CD1c-positive myeloid dendritic cell (primary cell): ENCODE measurements at regions not wholly inside any gene's neighbourhood (a gene's known extent, or its start where the extent isn't known, plus 50 kb on each side); places are given as distances from the start of the nearest gene placed in this dataset.
"Not testable (repeated sequence)": the region's sequence is repeated elsewhere in the genome, so short reads cannot be mapped to it uniquely, and the experiment has no call there.

Experiments
- DNase-seq: peaks from one replicate; pipeline ENCODE4 v3.0.0-alpha.2; 2016; ENCODE audit errors: extremely low spot score

DNA sequence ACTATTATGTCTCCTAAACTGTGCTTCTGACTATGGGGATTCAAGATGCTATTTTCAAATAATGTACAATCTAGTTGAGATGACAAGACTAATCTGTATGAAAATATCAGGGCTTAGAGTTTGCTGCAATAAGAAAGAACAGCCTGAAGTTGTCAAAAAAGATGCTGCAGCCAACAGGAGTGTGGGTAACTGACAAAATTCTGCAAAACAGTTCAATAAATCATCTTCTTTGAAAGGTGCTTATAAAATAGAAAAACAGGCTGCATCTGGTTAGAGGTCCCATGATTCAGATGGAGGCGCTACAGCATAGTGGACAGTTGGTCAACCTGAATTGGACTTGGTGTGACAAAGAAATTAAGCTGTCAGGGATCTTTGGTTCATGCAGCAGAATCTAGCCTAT lies 511.0 kb downstream of the XPNPEP1 start:
- DNase-seq: no peak

DNA sequence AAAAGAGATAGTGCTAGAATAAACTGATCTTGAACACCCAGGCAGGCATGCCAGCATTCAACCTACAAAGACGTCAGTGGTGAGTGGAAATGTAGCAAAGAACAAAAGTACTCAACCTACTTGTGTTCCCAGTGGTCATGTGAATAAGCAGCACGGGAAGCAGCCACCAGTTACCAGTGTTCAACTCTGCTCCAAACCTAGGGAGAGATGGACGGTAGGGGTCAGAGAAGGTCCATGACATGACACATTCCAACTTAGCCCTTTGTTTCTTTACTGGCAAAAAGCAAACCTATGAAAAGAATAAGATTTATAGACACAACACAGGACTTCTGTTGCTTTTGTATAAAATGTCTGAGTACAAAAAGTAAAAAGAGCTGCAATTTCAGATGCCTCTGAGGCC lies 511.4 kb downstream of the XPNPEP1 start:
- no peak for DNase-seq

DNA sequence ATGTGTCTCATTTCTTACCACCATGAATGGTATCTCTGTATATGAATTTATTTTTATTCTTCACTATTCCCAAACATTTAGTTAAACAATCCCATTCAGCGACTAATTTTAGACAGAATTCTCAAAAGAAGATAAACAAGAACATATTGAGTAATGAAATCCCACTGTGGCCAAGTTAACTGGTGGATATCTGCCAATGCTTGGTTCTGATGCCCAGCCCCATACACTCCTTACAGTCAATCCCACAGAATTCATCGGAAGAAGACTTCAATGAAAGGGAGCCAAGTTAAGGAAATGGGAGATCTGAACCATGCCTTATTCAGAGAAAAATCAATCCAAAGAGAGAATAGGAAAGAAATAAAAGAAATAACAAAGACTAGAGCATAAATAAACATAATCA lies 518.0 kb downstream of the XPNPEP1 start:
- no peak for DNase-seq

DNA sequence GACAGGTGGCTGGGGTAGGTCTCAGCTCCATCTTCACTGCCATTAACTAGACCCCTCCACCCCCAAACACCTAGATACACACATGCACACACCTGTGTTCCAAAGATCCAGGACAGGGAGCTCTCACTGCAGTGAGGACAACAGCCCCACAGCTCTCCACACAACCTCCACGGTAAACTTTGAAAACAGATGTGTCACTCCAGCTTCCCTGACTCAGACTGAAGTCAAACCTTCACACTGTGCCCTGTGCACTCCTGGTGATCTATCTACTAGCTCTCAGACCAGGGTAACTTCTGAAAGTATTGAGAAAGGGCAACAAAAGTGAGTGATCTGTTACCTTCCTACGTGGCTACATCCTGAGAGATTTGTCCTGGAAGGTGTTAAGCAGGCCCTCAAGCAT lies 519.8 kb downstream of the XPNPEP1 start:
- DNase-seq: no peak

DNA sequence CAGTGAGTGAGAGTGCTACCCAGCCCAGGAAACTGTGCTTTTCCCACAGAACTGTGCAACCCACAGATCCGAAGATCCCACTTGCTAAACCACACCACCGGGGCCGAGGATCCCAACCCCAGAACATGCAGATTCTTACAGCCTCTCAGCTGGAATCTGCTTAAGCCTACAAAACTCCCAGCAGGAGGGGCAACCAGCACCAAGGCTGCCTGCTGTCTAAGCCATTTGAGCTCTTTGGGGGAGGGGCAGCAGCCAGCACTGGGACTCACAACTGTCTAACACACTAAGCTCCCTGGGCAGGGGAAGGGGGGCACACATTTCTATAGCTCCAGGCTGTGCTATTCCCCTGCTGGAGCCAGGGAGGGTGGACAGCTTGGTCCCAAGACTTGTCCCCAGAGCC lies 529.9 kb downstream of the XPNPEP1 start:
- no peak for DNase-seq

DNA sequence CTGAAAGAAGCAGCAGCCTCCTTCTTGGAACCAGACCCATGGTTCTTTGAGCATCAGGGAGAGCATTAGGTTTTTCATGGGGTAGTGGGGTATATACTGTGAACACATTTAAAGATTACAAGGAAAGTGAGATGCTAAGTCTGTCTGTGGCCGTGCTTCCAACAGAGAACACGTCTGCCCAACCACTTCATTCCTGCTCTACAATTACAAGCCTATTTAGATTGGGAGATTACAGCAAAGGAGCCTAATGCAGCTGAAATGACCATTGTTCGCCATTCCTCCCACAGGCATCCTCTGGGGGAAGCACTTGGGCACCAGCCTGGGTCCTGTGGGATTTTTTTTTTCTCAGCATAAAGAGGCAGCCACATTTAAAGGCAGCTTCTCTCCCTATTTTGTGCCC lies 536.4 kb downstream of the XPNPEP1 start:
- DNase-seq: no peak

DNA sequence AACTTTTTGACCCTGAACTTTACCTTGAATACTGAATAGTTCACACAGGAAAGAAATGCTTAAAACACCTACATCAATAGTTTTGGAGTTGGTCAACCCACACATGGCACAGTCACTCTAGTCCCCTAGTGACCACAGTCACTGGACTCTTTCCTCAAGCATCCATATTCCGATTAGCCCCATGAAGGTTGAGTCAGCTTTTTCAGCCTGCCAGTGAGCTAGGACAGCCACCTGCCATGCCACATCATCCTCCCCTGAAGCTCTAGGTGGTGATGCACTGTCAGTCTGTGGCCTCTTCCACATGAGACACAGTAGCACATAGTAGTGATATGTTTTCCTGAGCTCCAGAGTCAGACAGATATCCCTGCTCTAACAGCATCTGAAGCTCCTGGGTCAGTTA lies 537.2 kb downstream of the XPNPEP1 start:
- no peak for DNase-seq

DNA sequence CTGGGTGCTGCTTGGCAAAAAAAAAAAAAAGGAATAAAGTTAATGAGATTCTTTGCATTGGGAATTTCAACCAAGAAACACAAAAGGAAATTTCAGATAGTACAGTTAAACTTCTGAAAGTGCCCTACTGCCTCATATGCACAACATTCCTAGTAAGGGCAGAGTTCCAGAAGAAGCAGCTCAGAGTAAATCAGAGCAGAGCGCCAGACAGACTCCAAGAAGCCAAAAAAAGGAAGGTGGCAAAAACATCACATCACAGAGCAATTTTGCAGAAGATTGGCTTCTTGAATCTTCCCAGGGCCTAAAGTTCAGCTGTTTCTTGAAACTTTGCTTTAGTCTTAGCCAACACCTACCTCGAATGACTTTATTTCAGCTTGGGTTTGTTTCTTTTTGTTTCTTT lies 544.1 kb downstream of the XPNPEP1 start:
- DNase-seq: no peak

DNA sequence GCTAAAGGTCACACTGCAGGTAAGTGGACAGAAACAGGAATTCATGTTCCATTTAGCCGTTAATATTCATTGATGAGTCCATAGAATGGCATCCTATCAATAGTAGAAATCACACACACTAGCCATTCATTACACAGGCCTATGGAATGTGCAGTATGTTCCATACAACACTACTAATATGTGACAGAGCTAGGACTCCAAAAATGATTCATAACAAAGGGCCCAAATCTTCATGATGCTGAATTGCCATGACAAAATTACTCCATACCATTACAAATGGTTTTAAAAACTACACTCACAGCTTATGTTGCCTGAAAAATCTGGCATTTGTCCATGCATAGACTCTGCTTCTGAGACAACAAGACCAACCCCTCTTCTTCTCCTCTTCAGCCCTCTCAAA lies 549.1 kb downstream of the XPNPEP1 start:
- DNase-seq: no peak

DNA sequence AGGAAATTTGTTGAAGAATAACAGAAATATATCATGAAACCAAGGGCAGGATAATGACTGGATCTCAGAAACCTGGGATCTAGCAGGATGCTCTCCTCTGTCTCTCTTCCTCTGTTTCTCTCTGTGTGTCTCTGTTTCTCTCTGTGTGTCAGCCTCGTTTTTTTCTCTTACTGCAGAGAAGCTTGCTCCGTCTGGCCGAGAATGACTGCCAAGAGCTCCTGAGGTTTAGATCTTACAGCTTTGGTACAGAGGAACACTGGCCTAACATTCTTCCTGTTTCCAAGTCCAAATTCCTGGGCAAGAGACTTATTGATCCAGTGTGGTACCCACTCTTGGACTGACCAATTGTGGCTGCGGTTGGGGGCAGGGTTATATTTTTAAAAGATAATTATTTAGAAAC lies 564.0 kb downstream of the XPNPEP1 start:
- no peak for DNase-seq

DNA sequence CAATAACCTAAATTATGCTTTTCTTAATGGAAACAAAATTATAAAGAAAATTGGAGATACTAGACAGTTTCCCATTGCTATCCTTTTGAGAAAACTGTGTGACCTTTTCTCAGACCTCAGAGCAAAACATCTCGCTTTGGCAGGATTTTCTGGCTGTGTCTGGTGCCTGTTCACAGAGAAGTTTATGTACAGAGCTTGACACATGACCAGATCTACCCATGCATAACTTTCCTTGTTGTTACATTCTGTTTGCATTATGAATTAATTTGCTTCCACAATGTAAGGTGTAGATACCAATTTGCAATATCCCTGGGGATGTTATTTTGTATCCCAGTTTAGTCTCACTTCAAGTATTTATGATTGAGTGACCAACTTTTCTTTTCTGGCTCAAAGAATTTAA lies 565.0 kb downstream of the XPNPEP1 start:
- DNase-seq: no peak

DNA sequence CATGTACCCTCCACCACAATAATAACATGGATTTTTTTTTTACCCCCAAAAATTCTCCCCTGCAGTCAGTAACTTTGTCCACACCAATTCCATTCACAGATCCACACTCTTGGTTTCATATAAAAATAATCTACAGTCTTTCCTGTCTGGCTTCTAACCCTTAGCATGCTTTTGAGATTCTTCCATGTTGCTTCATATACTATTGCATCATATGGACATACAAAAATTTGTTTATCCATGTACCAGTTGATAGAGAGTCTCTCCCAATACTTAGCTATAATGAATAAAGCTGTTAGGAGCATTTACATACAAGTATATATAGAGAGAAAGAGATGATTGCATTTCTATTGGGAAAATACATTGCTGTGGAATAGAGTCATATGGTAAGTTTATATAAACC lies 575.0 kb downstream of the XPNPEP1 start:
- no peak for DNase-seq

DNA sequence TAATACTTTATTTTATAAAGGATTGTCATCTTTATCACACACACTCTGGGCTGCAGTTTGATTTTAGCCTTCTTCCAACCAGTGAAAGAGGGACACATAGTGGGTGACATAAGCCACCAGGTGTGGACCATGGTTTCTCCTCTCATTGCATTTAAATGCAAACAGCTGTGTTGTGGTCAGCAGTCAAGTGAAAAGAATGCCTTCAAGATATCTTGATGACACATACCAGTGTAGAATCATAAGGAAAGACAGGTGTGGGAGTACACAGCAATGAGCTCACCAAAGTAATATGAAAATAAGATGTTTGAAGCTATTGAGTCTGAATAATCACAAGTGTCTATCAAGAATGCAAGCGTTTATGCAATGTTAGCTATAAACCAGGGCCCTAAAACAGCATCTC lies 580.0 kb downstream of the XPNPEP1 start:
- DNase-seq: no peak

DNA sequence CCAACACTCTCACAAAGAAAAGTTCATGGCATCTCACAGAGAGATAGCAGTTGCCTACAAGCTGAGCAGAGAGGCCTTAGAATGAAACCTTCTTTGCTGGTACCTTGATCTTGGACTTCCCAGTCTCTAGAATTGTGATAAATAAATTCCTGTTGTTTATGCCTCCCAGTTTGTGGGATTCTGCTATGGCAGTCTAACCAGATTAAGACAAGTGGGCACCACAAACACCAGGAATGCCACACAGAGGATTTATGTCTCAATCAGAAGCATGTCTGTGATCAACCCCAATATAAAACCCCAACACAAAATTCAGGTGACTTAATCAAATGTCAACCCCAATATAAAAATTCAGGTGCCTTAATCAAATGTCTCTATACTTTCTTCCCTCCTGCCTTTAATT lies 581.3 kb downstream of the XPNPEP1 start:
- DNase-seq: no peak

DNA sequence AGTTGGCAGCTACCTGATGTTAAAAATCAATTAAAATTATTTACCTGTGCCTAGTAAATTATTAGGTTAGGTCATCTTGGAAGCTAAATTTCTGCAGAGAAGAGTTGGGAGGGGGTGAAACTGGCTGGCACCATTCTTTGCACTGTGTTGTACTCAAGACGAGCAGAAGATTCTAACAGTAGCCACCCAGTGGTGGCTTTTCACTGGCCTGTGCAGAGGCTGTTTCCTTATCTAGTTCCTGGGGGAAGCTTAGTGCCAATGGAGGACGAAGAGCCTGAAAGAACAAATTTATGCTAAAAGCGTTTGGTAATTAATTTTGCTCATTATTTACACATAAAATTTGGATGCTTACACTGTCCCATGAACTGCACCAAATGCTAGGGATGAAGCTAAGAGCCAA lies 595.3 kb downstream of the XPNPEP1 start:
- DNase-seq: no peak

DNA sequence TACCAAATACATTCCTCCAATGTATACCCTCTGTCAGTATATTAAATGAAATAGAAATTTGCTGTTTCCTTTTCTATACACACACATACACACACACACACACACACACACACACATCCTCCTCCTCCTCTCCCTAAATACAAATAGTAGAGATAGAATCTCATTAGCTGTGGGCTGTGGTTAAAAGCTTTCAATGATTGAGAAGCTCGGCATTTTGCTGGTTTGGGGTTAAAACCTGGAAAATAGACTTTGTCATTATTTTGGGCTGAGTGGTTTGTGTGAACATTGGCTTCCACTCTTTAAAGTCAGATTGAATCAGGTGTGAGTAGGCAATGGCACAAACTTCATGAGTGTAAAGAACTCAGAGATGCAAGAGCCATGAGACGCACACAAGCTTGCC lies 596.0 kb downstream of the XPNPEP1 start:
- DNase-seq: no peak

DNA sequence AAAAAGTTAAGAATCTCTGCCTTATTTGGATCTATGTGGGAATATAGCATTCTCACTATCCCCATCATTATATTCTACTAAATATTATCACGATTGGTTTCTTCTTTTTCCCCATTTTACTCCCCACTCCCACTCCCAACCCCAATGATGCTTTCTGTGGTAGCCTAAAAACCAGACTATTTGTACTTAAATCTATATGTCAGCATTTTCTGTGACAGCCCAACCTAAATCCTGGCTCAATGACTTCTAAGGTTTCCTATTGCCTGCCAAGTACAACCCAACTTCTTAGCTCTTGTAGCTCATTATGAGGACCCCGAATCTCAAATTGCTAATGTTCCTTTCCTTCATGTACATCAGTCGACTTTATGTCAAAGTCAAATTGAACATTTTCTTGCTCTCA lies 598.6 kb downstream of the XPNPEP1 start:
- DNase-seq: no peak

DNA sequence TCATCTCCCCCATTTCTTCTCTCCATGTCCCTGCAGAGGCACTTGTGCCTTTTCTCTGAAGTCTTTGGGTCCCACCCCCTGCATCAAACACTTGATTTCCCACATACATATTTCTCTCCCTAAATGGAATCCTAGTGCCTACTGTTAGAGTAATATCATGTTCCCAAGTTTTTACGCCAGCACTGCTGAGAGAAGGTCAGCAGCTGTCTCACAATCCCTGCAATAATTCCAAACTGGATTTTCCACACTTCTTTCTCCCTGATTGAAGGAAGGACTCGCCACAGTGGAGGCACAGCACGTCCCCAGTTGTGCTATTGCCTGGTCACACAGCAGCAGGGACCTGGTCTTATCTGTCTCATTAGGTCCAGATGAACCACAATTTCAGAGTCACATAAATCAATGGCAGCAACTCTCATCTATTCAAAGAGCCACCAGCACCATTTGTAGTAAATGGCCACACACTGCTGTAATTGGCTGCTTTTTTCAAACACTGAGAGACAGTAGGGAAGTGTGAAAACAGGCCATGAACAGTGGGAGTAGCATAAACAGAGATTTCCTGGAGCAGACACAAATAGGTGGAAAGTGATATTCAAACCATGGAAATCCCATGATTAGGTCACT lies 605.5 kb downstream of the XPNPEP1 start:
- DNase-seq: no peak

DNA sequence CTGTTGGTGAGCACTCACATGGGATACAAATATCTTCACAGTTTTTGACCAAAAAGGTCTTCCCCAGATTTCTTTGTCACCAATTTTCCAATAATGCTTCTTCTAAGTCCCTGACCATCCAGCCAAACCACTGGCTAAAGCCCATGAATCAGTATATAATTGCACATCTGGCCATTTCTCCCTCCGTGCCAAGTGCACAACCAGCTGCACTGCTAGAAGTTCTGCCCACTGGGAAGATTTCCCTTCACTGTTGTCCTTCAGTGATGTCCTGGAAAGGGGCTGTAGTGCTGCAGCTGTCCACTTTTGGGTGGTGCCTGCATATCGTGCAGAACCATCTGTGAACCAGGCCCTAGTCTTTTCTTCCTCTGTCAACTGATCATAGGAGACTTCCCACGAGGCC lies 609.3 kb downstream of the XPNPEP1 start:
- DNase-seq: not testable (repeated sequence)

DNA sequence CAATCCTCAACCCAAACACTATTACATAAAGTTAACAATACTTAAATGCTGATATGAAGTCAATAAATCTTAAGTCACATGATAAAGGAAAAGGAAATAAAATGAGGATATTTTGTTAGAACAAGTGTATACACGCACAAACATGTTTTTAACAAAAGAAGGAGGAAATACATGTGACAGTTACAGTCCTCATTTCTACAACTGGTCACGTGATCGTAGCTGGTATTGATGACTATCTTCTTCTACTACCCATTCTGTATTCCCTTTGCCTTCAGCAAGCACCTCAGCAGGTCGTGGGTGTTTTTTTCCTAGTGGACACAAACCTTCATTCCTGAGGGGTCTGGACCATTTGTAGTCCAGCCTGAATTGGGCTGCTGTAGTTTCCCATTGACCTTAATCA lies 610.8 kb downstream of the XPNPEP1 start:
- DNase-seq: not testable (repeated sequence)

DNA sequence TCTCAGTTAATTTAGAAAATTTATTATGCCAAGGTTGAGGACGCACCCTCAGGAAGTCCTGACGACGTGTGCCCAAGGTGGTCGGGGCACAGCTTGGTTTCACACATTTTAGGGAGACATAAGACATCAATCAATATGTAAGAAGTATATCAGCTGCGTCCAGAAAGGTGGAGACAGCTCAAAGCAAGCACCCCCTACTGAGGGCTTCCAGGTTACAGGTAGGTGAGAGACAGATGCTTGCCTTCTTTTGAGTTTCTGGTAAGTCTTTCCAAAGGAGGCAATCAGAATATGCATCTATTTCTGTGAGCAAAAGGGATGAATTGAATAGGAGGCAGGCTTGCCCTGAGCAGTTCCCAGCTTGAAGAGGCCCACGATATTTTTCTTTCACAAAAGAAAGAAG lies 614.3 kb downstream of the XPNPEP1 start:
- no peak for DNase-seq

DNA sequence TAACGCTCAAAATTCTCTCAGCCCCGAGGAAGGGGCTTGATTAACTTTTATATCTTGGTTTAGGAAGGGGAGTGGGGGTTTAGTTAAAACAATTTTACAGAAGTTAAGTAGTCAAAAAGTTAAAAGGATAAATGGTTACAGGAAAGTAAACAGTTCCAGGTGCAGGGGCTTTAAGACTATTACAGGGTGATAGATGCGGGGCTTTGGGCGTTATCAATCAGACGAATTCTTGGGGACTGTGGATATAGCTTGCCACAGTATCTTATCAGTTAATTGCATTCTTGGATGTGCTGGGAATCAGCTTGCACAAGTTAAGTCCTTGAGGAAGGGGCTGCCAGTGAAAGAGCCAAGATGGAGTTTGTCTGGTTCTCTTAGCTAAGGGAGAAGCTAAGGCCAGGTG lies 616.2 kb downstream of the XPNPEP1 start:
- DNase-seq: not testable (repeated sequence)

DNA sequence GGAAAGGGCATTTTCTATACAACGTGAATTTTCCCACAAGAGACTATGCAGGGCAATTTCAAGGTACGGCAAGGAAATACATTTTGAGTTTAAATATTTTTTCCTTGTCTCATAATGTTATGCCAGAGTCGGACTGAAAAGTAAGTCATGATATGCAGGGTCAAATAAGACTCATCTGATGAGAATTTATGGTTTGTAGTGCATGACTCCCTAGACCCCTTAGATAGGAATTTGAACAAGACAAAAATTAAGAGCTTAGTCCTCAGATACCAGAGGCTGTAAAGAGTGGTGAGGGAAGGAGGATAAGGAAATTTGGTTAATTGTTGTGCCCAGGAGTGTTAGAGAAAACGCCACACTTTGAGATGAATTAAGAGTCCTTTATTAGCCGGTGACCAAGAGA lies 616.6 kb downstream of the XPNPEP1 start:
- no peak for DNase-seq

DNA sequence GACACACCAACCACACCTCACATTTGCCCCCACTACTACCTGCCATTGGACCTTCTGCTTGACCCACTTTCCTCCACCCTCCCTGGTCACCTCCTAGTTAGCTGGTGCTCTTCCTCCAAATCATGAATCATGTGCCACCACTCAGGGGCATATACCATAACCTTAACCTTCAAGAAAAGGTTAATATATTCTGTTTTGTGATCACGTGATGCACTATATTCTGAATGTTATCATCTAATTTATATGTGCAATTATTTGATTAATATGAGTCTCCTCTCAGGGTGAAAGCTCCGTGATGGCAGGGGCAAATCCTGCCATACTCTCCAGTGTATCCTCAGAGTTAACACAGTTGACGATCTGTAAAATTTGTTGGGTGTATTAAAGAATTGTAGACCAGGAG lies 635.5 kb downstream of the XPNPEP1 start:
- no peak for DNase-seq

DNA sequence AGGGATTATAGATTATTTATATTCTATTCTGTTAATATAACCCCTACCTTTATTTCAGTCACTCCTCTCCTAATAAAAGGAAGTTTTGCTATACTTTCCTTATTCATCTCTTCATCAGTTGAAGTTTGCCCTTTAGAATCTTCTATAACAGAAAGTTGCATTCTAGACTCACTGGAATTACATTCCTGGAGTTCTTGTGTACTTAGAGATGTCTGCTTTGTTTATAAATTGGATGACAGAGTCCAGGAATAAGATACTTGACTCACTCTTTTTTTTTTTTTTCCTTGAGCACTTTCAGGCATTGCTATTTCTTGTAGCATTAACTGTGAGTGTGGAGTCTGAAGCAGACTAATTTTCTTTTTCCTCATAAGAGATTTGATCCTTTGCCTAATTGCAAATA lies 640.8 kb downstream of the XPNPEP1 start:
- no peak for DNase-seq
